Epithelial cell of proximal tubule (primary cell): ENCODE measurements at regions not wholly inside any gene's neighbourhood (a gene's known extent, or its start where the extent isn't known, plus 50 kb on each side); places are given as distances from the start of the nearest gene placed in this dataset.
A peak's percentile ranks its signal among the peaks of the same experiment; 100 is the strongest.
"Not testable (repeated sequence)": the region's sequence is repeated elsewhere in the genome, so short reads cannot be mapped to it uniquely, and the experiment has no call there.

Source experiments
- DNase-seq: peaks from one replicate; pipeline ENCODE4 v3.0.0-alpha.2; 2011; ENCODE audit warnings: low read depth
- H3K4me3 ChIP-seq: 2 replicates; pipeline ENCODE4 v1.5.1; 2011; ENCODE audit warnings: low read depth, mild to moderate bottlenecking, low read length
- CTCF ChIP-seq: conservative IDR thresholded peaks from 2 replicates; pipeline ENCODE4 v1.5.1; 2012; ENCODE audit warnings: low read depth, mild to moderate bottlenecking, low read length

GRCh38 chr17:6924208-6924607 is 71.6 kb upstream of the ALOX12 start:
- no peak for DNase-seq
- no peak for TF ChIP-seq CTCF
- no peak overlapping the region for H3K4me3 ChIP-seq

- no peak overlapping the region for H3K4me3 ChIP-seq
- no peak for DNase-seq
- TF ChIP-seq CTCF, result no peak
Measured at GRCh38 chr17:6926667-6927066, 69.2 kb upstream of the ALOX12 start.

GRCh38 chr17:6927290-6928126 is 68.3 kb upstream of the ALOX12 start:
- TF ChIP-seq CTCF, result no peak
- H3K4me3 ChIP-seq, result no peak overlapping the region
- no peak for DNase-seq

- TF ChIP-seq CTCF, result no peak
- no peak overlapping the region for H3K4me3 ChIP-seq
- no peak for DNase-seq
Measured at GRCh38 chr17:6928193-6928592, 67.7 kb upstream of the ALOX12 start.

GRCh38 chr17:6930749-6931148 is 65.1 kb upstream of the ALOX12 start:
- H3K4me3 ChIP-seq, result no peak overlapping the region
- TF ChIP-seq CTCF, result no peak
- no peak for DNase-seq

- not testable (repeated sequence) for DNase-seq, H3K4me3 ChIP-seq
Measured at GRCh38 chr17:6934544-6934943, 61.3 kb upstream of the ALOX12 start.

GRCh38 chr17:6936370-6937028 is 59.4 kb upstream of the ALOX12 start:
- TF ChIP-seq CTCF, result no peak
- H3K4me3 ChIP-seq, result peak overlapping the region; percentile 14
- no peak for DNase-seq
